ENCODE measurements at regions not wholly inside any gene's neighbourhood (a gene's known extent, or its start where the extent isn't known, plus 50 kb on each side); places are given as distances from the start of the nearest gene placed in this dataset.

DNA sequence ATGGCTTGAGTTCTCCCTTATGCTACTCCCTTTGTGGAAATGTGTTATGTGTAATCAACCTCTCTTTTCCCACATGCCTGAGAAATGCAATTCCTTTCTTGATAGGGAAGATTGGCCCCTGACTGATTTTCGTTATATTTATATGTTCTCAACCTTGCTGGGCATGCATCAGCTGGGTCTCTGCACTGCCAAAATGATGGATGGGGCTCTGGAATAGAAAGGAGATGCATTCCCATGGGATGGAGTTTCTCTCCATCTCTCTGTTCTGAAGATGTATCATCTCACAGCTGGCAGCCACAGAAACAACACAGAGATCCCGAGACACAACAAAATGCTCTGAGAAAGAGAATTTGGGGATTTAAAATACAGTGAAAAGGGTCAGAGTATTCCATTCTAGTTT is 327.7 kb upstream of the LMCD1 start:
- TF ChIP-seq, protein P1, sequence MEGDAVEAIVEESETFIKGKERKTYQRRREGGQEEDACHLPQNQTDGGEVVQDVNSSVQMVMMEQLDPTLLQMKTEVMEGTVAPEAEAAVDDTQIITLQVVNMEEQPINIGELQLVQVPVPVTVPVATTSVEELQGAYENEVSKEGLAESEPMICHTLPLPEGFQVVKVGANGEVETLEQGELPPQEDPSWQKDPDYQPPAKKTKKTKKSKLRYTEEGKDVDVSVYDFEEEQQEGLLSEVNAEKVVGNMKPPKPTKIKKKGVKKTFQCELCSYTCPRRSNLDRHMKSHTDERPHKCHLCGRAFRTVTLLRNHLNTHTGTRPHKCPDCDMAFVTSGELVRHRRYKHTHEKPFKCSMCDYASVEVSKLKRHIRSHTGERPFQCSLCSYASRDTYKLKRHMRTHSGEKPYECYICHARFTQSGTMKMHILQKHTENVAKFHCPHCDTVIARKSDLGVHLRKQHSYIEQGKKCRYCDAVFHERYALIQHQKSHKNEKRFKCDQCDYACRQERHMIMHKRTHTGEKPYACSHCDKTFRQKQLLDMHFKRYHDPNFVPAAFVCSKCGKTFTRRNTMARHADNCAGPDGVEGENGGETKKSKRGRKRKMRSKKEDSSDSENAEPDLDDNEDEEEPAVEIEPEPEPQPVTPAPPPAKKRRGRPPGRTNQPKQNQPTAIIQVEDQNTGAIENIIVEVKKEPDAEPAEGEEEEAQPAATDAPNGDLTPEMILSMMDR (IDR thresholded peaks at IDR 0.05): no peak
- no peak for TF ChIP-seq POLR2A (IDR thresholded peaks at IDR 0.05)
